IPS DF 6.9 (cell line): ENCODE measurements at regions not wholly inside any gene's neighbourhood (a gene's known extent, or its start where the extent isn't known, plus 50 kb on each side); places are given as distances from the start of the nearest gene placed in this dataset.
"Not testable (repeated sequence)": the region's sequence is repeated elsewhere in the genome, so short reads cannot be mapped to it uniquely, and the experiment has no call there.

Experiments
- DNase-seq: peaks from one replicate; pipeline ENCODE4 v3.0.0-alpha.2; 2013; ENCODE audit warnings: low read depth, low spot score
- H3K27ac ChIP-seq: one replicate; pipeline ENCODE4 v1.5.1; 2013; ENCODE audit warnings: low read length, control low read depth
- H3K27me3 ChIP-seq: 2 replicates; pipeline ENCODE4 v1.6.1; 2013; ENCODE audit warnings: mild to moderate bottlenecking, low read length; ENCODE audit not compliant: control insufficient read depth, insufficient read depth
- H3K36me3 ChIP-seq: 2 replicates; pipeline ENCODE4 v1.6.1; 2013; ENCODE audit warnings: low read length; ENCODE audit not compliant: control insufficient read depth, insufficient read depth
- H3K4me1 ChIP-seq: 2 replicates; pipeline ENCODE4 v1.6.1; 2013; ENCODE audit warnings: low read length; ENCODE audit not compliant: control insufficient read depth, insufficient read depth
- H3K4me3 ChIP-seq: 2 replicates; pipeline ENCODE4 v1.5.1; 2013; ENCODE audit warnings: mild to moderate bottlenecking, low read length
- H3K9me3 ChIP-seq: 2 replicates; pipeline ENCODE4 v1.6.1; 2013; ENCODE audit warnings: low read length, inconsistent platforms; ENCODE audit not compliant: control insufficient read depth, insufficient read depth
- WGBS: extraction: QIAGEN DNeasy Blood & Tissue Kit; methylation state at CpG from one replicate; pipeline ENCODE4 v1.1.7; 2013; ENCODE audit warnings: mixed read lengths, missing lambda C conversion rate; ENCODE audit not compliant: insufficient read length, insufficient coverage; 5-methylcytosine and 5-hydroxymethylcytosine counted together

- H3K4me1 ChIP-seq = no peaks in the 10 kb centered on the region
- H3K9me3 ChIP-seq = no peaks in the 10 kb centered on the region
- DNase-seq = no peak
- no peak overlapping the region for H3K4me3 ChIP-seq
- no CpG with 5 or more reads among the region's 3 CpGs for WGBS
- no peaks in the 10 kb centered on the region for H3K36me3 ChIP-seq
- H3K27ac ChIP-seq = no peak overlapping the region
- no peaks in the 10 kb centered on the region for H3K27me3 ChIP-seq
Observed at GRCh38 chr7:131151034-131151433, 176.6 kb upstream of the MKLN1 start.

GRCh38 chr7:131152766-131153165, 174.9 kb upstream of the MKLN1 start:
- Histone ChIP-seq H3K4me3 (no peak overlapping the region), H3K27ac (no peak overlapping the region), H3K36me3 (no peaks in the 10 kb centered on the region), H3K4me1 (no peaks in the 10 kb centered on the region), H3K27me3 (no peaks in the 10 kb centered on the region), H3K9me3 (no peaks in the 10 kb centered on the region)
- DNase-seq = no peak

GRCh38 chr7:131154380-131154779, 173.3 kb upstream of the MKLN1 start:
- H3K4me1 ChIP-seq = no peaks in the 10 kb centered on the region
- H3K27me3 ChIP-seq = no peaks in the 10 kb centered on the region
- no peaks in the 10 kb centered on the region for H3K36me3 ChIP-seq
- H3K4me3 ChIP-seq = no peak overlapping the region
- H3K9me3 ChIP-seq = no peaks in the 10 kb centered on the region
- H3K27ac ChIP-seq = no peak overlapping the region
- no peak for DNase-seq

- H3K36me3 ChIP-seq = no peaks in the 10 kb centered on the region
- WGBS = no CpG with 5 or more reads among the region's 14 CpGs
- no peak overlapping the region for H3K4me3 ChIP-seq
- no peak overlapping the region for H3K27ac ChIP-seq
- no peaks in the 10 kb centered on the region for H3K27me3 ChIP-seq
- no peaks in the 10 kb centered on the region for H3K9me3 ChIP-seq
- no peak for DNase-seq
- H3K4me1 ChIP-seq = no peaks in the 10 kb centered on the region
Observed at GRCh38 chr7:131157530-131158243, 170.0 kb upstream of the MKLN1 start.

- no CpG with 5 or more reads among the region's 2 CpGs for WGBS
- H3K9me3 ChIP-seq, DNase-seq, H3K27me3 ChIP-seq, H3K27ac ChIP-seq, H3K4me3 ChIP-seq, H3K36me3 ChIP-seq, H3K4me1 ChIP-seq: not testable (repeated sequence)
Observed at GRCh38 chr7:131158244-131158636, 169.4 kb upstream of the MKLN1 start.

- no peaks in the 10 kb centered on the region for H3K9me3 ChIP-seq
- WGBS = no CpG with 5 or more reads among the region's 2 CpGs
- no peak overlapping the region for H3K4me3 ChIP-seq
- DNase-seq = no peak
- no peaks in the 10 kb centered on the region for H3K27me3 ChIP-seq
- H3K27ac ChIP-seq = no peak overlapping the region
- no peaks in the 10 kb centered on the region for H3K4me1 ChIP-seq
- H3K36me3 ChIP-seq = no peaks in the 10 kb centered on the region
Observed at GRCh38 chr7:131159961-131160361, 167.7 kb upstream of the MKLN1 start.

GRCh38 chr7:131161103-131161502, 166.6 kb upstream of the MKLN1 start:
- no peak overlapping the region for H3K27ac ChIP-seq
- no CpG with 5 or more reads among the region's 3 CpGs for WGBS
- no peak overlapping the region for H3K4me3 ChIP-seq

GRCh38 chr7:131164025-131164925, 163.4 kb upstream of the MKLN1 start:
- Histone ChIP-seq H3K4me3 (no peak overlapping the region), H3K27ac (no peak overlapping the region)
- no CpG with 5 or more reads among the region's 3 CpGs for WGBS

More at GRCh38 chr7:131161103-131161502, 166.6 kb upstream of the MKLN1 start:
- no peaks in the 10 kb centered on the region for H3K4me1 ChIP-seq
- no peaks in the 10 kb centered on the region for H3K36me3 ChIP-seq
- no peak for DNase-seq
- H3K27me3 ChIP-seq = no peaks in the 10 kb centered on the region
- no peaks in the 10 kb centered on the region for H3K9me3 ChIP-seq

GRCh38 chr7:131166066-131166465, 161.6 kb upstream of the MKLN1 start:
- Histone ChIP-seq H3K4me3 (no peak overlapping the region), H3K36me3 (no peaks in the 10 kb centered on the region), H3K27me3 (no peaks in the 10 kb centered on the region), H3K4me1 (no peaks in the 10 kb centered on the region), H3K27ac (no peak overlapping the region), H3K9me3 (no peaks in the 10 kb centered on the region)
- no CpG with 5 or more reads among the region's 6 CpGs for WGBS
- no peak for DNase-seq

More at GRCh38 chr7:131164025-131164925, 163.4 kb upstream of the MKLN1 start:
- DNase-seq = no peak
- Histone ChIP-seq H3K9me3 (no peaks in the 10 kb centered on the region), H3K4me1 (no peaks in the 10 kb centered on the region), H3K36me3 (no peaks in the 10 kb centered on the region), H3K27me3 (no peaks in the 10 kb centered on the region)

GRCh38 chr7:131170440-131171271, 157.0 kb upstream of the MKLN1 start:
- WGBS = no CpG with 5 or more reads among the region's 2 CpGs
- H3K36me3 ChIP-seq = no peaks in the 10 kb centered on the region
- H3K4me1 ChIP-seq = no peaks in the 10 kb centered on the region
- no peaks in the 10 kb centered on the region for H3K27me3 ChIP-seq
- no peaks in the 10 kb centered on the region for H3K9me3 ChIP-seq
- no peak for DNase-seq
- no peak overlapping the region for H3K27ac ChIP-seq
- H3K4me3 ChIP-seq = no peak overlapping the region
